Left kidney (tissue), 1 donor: ENCODE measurements at regions not wholly inside any gene's neighbourhood (a gene's known extent, or its start where the extent isn't known, plus 50 kb on each side); places are given as distances from the start of the nearest gene placed in this dataset.

ENCODE experiments used
- DNase-seq: peaks from one replicate; pipeline ENCODE4 v3.0.0-alpha.2; 2013

- DNase-seq: no peak
These were observed 192.0 kb downstream of the ERMARD start for GRCh38 chr6:169943241-169944060.

- no peak for DNase-seq
These were observed 190.8 kb downstream of the ERMARD start for GRCh38 chr6:169942173-169942572.

- peak; percentile 64 for DNase-seq
These were observed 189.3 kb downstream of the ERMARD start for GRCh38 chr6:169940481-169941271.

GRCh38 chr6:169939554-169940164, 188.2 kb downstream of the ERMARD start:
- no peak for DNase-seq

GRCh38 chr6:169938731-169939130, 187.3 kb downstream of the ERMARD start:
- DNase-seq: no peak

- no peak for DNase-seq
These were observed 186.9 kb downstream of the ERMARD start for GRCh38 chr6:169938262-169938701.

- no peak for DNase-seq
These were observed 186.2 kb downstream of the ERMARD start for GRCh38 chr6:169937389-169938261.

GRCh38 chr6:169936355-169936975, 185.0 kb downstream of the ERMARD start:
- no peak for DNase-seq

- no peak for DNase-seq
These were observed 184.4 kb downstream of the ERMARD start for GRCh38 chr6:169935861-169936260.

GRCh38 chr6:169935348-169935718, 183.9 kb downstream of the ERMARD start:
- DNase-seq: peak; percentile 68

- DNase-seq: no peak
These were observed 183.4 kb downstream of the ERMARD start for GRCh38 chr6:169934699-169935347.

GRCh38 chr6:169933839-169934698, 182.6 kb downstream of the ERMARD start:
- no peak for DNase-seq

- DNase-seq: no peak
These were observed 181.9 kb downstream of the ERMARD start for GRCh38 chr6:169933251-169933821.

- DNase-seq: no peak
These were observed 181.1 kb downstream of the ERMARD start for GRCh38 chr6:169932491-169932890.

- no peak for DNase-seq
These were observed 179.8 kb downstream of the ERMARD start for GRCh38 chr6:169931261-169931660.

GRCh38 chr6:169930799-169931198, 179.4 kb downstream of the ERMARD start:
- no peak for DNase-seq

GRCh38 chr6:169927711-169928110, 176.3 kb downstream of the ERMARD start:
- no peak for DNase-seq

GRCh38 chr6:169926617-169927417, 175.4 kb downstream of the ERMARD start:
- no peak for DNase-seq
